Uterus (tissue), 2 donors: ENCODE measurements at regions not wholly inside any gene's neighbourhood (a gene's known extent, or its start where the extent isn't known, plus 50 kb on each side); places are given as distances from the start of the nearest gene placed in this dataset.

ENCODE experiments used
- POLR2A ChIP-seq, 2 donors: fragments of 450-650 bp; IDR thresholded peaks; one replicate each; pipeline ENCODE4 v1.6.1; 2016; ENCODE audit warnings: antibody characterized with exemption in 2 of 2, mild to moderate bottlenecking in 1 of 2, moderate library complexity in 1 of 2
- TF ChIP-seq, protein P1 (sequence below), 4 experiments: fragments of 200-600 bp in 2 of 4; fragments of 450-650 bp in 2 of 4; sonication (generic) in 2 of 4; IDR thresholded peaks; one replicate each; pipeline ENCODE4 v1.5.1; 2016 to 2019; ENCODE audit warnings: antibody characterized with exemption in 4 of 4, mild to moderate bottlenecking in 2 of 4, moderate library complexity in 1 of 4

- TF ChIP-seq, protein P1, sequence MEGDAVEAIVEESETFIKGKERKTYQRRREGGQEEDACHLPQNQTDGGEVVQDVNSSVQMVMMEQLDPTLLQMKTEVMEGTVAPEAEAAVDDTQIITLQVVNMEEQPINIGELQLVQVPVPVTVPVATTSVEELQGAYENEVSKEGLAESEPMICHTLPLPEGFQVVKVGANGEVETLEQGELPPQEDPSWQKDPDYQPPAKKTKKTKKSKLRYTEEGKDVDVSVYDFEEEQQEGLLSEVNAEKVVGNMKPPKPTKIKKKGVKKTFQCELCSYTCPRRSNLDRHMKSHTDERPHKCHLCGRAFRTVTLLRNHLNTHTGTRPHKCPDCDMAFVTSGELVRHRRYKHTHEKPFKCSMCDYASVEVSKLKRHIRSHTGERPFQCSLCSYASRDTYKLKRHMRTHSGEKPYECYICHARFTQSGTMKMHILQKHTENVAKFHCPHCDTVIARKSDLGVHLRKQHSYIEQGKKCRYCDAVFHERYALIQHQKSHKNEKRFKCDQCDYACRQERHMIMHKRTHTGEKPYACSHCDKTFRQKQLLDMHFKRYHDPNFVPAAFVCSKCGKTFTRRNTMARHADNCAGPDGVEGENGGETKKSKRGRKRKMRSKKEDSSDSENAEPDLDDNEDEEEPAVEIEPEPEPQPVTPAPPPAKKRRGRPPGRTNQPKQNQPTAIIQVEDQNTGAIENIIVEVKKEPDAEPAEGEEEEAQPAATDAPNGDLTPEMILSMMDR (IDR thresholded peaks at IDR 0.05), result no peak
- no peak for TF ChIP-seq POLR2A (IDR thresholded peaks at IDR 0.05)
Measured at GRCh38 chr18:57910817-57911216, 107.7 kb upstream of the ATP8B1 start.
